ENCODE measurements at regions not wholly inside any gene's neighbourhood (a gene's known extent, or its start where the extent isn't known, plus 50 kb on each side); places are given as distances from the start of the nearest gene placed in this dataset.

GRCh38 chr5:168228668-168229067, 62.8 kb upstream of the WWC1 start:
- Mint-ChIP-seq H3K27ac (no peak overlapping the region), H3K9me3 (peaks cover 8% of the 10 kb centered on the region), H3K27me3 (ENCODE audit: low read depth) (no peaks in the 10 kb centered on the region), H3K36me3 (no peaks in the 10 kb centered on the region), H3K4me1 (peaks cover 15% of the 10 kb centered on the region), H3K4me3 (no peak overlapping the region)
- TF ChIP-seq ZNF423 (CRISPR knock-in tag; IDR thresholded peaks at IDR 0.05), result no peak
- peak; percentile 91 for TF ChIP-seq HMGA2 (CRISPR knock-in tag; IDR thresholded peaks at IDR 0.05)
- ATAC-seq (no peak), DNase-seq (ENCODE audit: low spot score) (no peak)
- ChIA-PET POLR2A (no interaction called here), CTCF (no interaction called here)

- ChIA-PET CTCF (no interaction called here), POLR2A (no interaction called here)
- Mint-ChIP-seq H3K27me3 (ENCODE audit: low read depth) (peaks cover 24% of the 10 kb centered on the region), H3K4me3 (no peak overlapping the region), H3K4me1 (peaks cover 2% of the 10 kb centered on the region), H3K36me3 (no peaks in the 10 kb centered on the region), H3K27ac (no peak overlapping the region), H3K9me3 (peaks cover 8% of the 10 kb centered on the region)
- ATAC-seq (no peak), DNase-seq (ENCODE audit: low spot score) (no peak)
- no peak for TF ChIP-seq SP1 (CRISPR knock-in tag; conservative IDR thresholded peaks at IDR 0.05)
- TF ChIP-seq USF2 (CRISPR knock-in tag; IDR thresholded peaks at IDR 0.05), result 0 out of 2 replicates have a peak, but pooled peaks have one; percentile 10
Observed at GRCh38 chr5:168234133-168234532, 57.3 kb upstream of the WWC1 start.

- Mint-ChIP-seq H3K27me3 (ENCODE audit: low read depth) (peaks cover 66% of the 10 kb centered on the region), H3K27ac (no peak overlapping the region)
- CTCF ChIA-PET, result no interaction called here
Observed at GRCh38 chr5:168238463-168238862, 53.0 kb upstream of the WWC1 start.

GRCh38 chr5:168239325-168239724, 52.1 kb upstream of the WWC1 start:
- H3K27ac Mint-ChIP-seq, result no peak overlapping the region
- TF ChIP-seq STAT6 (CRISPR knock-in tag; conservative IDR thresholded peaks at IDR 0.05; ENCODE audit: low read depth), result no peak
- DNase-seq (ENCODE audit: low spot score), result no peak
- H3K36me3 Mint-ChIP-seq, result no peaks in the 10 kb centered on the region
- peak; percentile 43; the same call in 1 of the 2 replicates for ATAC-seq
- ChIA-PET POLR2A (no interaction called here), CTCF (no interaction called here)
- 0 out of 2 replicates have a peak, but pooled peaks cover 4% of the 10 kb centered on the region for H3K9me3 Mint-ChIP-seq
- H3K4me1 Mint-ChIP-seq, result no peaks in the 10 kb centered on the region
- no peak overlapping the region for H3K4me3 Mint-ChIP-seq
- H3K27me3 Mint-ChIP-seq (ENCODE audit: low read depth), result peaks cover 74% of the 10 kb centered on the region

More at GRCh38 chr5:168238463-168238862, 53.0 kb upstream of the WWC1 start:
- ATAC-seq, result no peak
- no peaks in the 10 kb centered on the region for H3K36me3 Mint-ChIP-seq
- no peak for DNase-seq (ENCODE audit: low spot score)
- no peak overlapping the region for H3K4me3 Mint-ChIP-seq
- no peaks in the 10 kb centered on the region for H3K4me1 Mint-ChIP-seq
- POLR2A ChIA-PET, result no interaction called here
- TF ChIP-seq ZNF423 (CRISPR knock-in tag; IDR thresholded peaks at IDR 0.05) (no peak), NFATC4 (CRISPR knock-in tag; IDR thresholded peaks at IDR 0.05) (no peak), NFE2L1 (CRISPR knock-in tag; IDR thresholded peaks at IDR 0.05) (no peak), MLX (CRISPR knock-in tag; IDR thresholded peaks at IDR 0.05) (no peak), GTF2I (CRISPR knock-in tag; conservative IDR thresholded peaks at IDR 0.05) (no peak), RELA (CRISPR knock-in tag; IDR thresholded peaks at IDR 0.05; ENCODE audit: borderline replicate concordance) (no peak), ZBTB43 (CRISPR knock-in tag; IDR thresholded peaks at IDR 0.05) (no peak), ZMAT4 (CRISPR knock-in tag; IDR thresholded peaks at IDR 0.05) (no peak), JUN (CRISPR knock-in tag; IDR thresholded peaks at IDR 0.05) (no peak)
- H3K9me3 Mint-ChIP-seq, result peaks cover 6% of the 10 kb centered on the region; the same call in 1 of the 2 replicates
